HG03064 (cell line): ENCODE measurements at regions not wholly inside any gene's neighbourhood (a gene's known extent, or its start where the extent isn't known, plus 50 kb on each side); places are given as distances from the start of the nearest gene placed in this dataset.

Experiments
- ATAC-seq: cut with Tn5 transposase; IDR thresholded peaks from one replicate; pipeline ENCODE4 v1.9.1; 2021; ENCODE audit warnings: low read depth; ENCODE audit not compliant: unreplicated experiment

DNA sequence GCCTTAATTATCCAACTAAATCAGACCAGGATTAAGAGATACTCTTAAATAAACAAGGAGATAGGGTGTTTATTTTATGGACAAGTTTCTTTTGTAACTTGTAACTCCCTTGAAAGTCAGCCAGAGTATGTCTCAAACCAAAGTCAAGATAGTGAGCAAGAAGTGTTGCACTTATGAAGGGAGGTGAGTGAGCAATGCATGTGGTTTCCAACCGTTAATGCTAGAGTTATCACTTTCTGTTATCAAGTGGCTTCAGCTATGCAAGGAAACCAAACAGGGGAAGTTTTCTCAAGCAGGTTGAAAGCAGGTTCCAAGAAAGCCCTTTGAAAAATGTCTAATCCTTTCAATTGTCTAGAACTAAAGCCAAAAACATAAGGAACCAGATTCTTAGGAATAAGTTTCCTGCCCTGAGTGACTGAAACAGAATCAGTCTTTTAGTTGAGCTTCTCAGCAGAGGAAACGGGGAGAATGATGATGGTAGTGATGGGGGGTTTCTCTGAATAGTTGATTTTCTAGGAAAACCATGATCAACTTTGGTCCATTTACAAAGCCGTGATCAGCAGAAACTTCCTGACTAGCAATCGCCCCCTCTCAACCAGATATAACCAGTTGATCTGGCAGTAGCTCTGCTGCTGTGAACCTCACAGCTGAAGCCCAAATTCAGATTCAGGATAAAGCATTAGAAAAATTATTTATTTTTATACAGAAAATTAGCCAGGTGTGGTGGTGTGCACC lies 128.4 kb downstream of the DAD1 start:
- ATAC-seq, result no peak

DNA sequence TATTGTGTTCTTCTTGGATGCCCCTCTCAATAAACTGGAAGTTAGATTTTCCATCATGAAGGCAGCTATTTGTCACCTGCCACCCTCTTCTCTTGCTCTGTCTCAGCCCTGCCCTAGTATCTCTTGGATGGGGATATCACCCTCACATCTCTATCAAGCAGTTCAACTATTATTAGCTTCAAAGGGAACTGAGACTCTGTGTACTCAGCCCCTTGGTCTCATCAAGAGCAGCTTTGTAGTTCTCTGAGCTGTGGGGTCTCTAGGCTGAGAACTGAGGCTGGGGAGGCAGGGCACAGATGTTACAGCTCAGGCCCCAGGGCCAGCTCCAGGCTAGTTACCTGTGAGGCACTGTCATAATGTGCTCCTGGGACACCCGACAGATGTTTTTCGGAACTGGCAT lies 130.3 kb downstream of the DAD1 start:
- no peak for ATAC-seq

DNA sequence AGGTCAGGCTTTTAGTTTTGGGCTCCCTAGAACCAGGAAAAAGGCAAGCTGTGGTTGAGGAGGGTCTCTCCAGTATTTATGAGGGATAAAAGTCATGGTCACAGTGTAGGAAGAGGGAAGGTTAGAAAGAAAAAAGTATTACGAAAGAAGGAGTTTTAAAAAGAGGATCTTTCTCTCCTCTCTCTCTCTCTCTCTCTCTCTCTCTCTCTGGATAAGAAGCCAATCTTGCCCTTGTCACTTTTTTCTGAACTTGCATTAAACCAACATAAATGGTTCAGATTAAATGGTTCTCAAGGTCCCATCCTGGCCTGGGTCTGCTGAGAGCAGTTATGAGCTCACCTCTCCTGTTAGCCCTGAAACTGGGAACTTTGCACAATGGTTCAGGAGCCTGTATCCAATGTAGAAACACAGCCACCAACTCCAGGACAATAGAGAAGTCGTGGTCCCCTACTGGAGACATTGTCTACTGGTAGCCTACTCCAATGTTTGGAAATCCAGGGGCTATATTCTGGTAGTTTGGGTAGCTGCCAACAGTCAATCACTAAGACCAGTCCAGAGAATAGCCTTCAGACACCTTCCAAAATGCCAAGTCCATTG lies 131.9 kb downstream of the DAD1 start:
- no peak for ATAC-seq

DNA sequence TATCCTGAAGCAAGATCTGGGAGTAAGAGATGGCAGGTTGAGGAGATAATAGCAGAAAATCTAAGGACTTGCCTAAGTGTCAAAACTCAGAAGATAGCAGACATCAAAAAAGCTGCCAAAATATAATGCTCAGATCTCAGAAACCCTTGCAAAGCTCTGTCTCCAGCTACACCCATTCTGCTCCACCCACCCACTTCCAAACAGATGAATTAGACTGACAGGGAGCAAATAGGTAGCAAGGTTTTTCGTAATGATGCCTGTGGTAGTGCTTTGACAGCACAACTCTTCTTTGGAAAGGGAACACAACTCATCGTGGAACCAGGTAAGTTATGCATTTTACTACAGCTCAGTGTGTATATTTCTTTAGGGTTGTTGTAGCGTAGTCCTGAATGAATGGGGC lies 132.6 kb downstream of the DAD1 start:
- no peak for ATAC-seq

DNA sequence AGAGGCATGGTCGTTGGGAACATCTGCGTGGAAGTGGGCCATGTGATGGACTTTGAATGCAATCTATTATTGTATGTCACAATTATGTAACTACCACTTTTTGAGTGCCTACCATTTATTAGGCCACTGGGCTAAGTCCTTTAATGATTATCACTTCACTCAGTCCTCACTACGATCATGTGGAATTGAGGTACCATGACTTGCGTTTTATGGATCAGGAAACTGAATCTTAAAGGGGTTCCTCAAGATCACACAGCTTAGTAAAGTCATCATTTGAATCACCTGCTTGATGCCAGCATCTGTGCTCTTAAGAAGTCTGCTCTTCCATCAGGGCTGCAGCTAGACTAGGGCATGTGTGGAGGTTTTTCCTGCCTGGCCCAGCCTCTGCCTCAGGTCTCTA lies 136.7 kb downstream of the DAD1 start:
- no peak for ATAC-seq

DNA sequence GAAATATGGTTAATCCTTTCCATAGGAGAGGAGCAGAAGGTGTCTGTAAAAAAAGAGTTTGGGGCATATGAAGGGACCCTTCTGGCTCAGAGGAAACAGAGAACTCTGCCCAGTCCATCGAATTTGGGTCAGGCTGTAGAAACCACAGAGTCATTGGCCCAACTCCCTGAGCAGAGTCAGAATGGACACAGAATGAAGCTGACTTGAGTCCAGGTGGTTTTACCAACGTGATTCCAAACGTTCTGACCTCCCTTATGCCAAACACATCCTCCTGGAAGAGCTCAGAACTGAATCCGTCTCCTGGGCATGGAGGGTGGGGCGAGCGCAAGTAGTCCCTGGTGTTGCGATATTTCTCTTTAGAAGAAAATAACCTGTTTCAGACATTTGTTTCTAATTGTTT lies 138.8 kb downstream of the DAD1 start:
- no peak for ATAC-seq

DNA sequence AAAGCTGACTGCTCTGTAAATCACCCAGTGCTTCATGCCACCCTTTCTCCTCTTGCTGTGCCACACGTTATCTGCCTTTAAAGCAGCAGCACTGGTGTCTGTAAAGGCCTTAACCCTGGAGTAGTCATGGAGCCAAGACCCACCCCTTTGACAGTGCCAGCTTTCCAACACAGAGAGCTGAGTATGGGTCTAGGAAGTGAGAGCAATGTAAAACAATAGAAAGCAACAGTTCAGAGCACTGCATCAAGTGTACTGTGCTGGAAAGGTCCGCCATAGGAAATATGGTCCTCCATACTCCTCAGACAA lies 139.5 kb downstream of the DAD1 start:
- no peak for ATAC-seq

DNA sequence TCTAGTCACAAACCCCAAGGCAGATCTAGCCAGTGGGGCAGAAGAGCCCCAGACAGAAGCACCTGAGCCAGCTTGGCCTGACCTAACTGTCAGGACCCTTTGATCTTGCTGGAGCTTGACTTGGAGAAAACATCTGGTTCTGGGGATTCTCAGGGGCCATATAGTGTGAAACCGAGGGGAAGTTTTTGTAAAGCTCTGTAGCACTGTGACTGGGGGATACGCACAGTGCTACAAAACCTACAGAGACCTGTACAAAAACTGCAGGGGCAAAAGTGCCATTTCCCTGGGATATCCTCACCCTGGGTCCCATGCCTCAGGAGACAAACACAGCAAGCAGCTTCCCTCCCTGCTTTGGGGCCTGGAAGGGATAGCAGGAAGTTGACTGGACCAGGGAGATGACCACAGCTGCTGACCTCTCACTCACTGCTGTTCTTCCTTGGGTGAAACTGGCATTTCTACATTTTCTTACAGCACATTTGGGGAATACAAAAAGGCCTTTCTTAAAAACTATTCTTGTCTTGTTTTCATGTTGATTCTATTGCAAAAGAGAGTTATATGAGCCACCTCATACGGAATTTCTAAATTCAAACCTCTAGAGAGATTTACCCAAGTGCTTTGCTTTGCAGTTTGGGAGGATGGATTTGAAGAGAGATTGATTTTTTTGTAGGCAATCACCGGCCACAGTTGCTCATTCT lies 140.0 kb downstream of the DAD1 start:
- peak; percentile 37 for ATAC-seq

DNA sequence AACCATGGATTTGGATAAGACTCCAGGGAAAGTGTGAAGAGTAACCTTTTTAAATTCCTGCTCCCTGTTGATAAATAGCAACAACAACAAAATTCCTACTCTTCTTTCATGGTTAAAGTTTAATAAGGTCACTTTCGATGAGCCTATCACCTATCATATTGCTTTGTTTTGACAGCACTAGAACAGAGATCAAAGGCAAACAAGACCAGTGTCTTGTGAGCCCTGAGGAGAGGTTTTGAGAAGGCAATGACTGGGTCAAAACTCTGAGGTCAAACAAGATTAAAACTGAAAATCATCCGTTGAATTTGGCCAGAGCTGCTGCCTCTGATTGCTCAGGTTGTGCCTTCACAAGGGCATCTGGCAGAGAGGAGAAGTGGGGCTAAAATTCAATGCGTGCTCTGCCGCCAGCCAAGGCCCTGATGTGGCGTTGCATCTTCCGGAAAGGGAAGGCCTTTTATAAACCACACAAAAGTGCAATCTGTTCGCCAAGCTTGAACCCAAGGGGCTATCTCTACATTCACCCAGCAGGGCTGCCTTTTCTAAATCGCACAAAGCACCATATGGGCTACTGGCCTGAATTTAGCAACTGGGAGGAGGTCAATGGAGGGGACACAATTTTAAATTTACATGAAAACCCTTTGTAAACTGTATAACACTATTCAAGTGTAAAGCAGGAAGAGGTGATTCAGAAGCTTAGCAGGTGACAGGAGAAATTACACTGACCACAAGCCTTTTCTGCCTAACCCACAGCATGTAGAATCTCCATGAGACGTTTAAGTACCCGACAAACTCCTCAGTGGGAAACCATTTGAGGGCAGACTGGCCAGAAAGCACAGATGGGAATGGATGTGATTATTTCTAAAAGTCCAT lies 140.8 kb downstream of the DAD1 start:
- ATAC-seq, result peak; percentile 70

DNA sequence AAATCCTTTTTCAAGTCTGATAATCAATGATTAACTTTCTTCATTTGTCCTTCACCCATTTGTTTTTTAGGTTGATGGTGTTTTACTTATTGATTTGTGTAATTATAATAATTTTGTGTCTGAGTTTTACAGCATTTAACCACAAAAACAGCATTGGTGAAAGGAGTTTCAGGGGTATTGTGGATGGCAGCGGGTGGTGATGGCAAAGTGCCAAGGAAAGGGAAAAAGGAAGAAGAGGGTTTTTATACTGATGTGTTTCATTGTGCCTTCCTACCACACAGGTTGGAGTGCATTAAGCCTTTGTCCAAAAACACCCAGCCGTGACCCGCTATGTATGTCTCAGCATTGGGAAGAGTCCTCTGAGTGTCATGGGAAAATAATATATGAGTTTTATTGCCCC lies 150.3 kb downstream of the DAD1 start:
- ATAC-seq, result no peak

DNA sequence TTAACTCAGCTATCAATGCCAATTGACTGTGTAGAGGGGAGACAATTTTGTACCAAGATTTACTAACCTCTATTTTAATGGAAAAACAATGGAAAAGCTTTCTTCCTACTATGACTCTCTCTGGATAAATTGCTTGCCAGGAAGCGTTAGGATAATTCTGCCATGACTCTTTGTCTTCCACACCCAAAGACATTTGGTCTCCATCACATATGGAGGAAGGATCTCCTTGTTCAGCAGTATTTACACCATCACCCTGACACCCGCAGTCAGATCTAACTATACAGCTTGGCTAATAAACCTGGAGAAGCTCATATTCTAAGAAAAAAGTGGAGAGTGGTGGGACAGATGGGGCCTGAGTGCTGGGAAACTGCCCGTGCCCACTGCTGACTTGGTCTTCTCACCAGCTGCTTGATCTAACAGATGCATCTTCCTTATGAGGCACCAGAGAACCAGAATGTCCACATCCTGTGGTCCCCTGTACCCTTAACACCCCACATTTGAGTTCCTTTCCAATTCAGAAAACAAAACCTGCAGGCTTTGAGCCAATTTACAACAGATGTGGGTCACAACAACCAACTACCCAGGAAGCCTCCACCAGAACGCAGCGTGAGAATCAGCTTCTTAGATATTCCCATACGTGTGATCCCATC lies 154.0 kb downstream of the DAD1 start:
- ATAC-seq, result no peak

DNA sequence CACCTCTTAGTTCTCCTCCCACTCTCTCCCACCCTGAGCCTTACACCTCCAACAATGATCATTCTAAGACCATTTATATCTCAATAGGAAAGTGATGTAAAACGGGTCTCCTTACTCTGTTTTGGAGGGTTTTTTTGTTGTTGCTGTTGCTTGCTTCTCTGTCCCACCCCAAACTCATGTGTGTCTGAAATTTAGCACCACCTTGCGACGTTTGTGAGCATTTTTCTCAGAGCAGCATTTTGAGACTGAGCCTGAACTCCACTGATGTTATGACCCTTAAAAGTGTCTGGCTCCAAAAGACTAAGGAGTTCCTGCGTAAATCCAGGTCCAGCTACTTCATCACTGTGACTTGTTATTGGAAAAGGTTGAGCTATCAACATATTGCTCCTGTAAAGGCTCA lies 155.0 kb downstream of the DAD1 start:
- ATAC-seq, result no peak

DNA sequence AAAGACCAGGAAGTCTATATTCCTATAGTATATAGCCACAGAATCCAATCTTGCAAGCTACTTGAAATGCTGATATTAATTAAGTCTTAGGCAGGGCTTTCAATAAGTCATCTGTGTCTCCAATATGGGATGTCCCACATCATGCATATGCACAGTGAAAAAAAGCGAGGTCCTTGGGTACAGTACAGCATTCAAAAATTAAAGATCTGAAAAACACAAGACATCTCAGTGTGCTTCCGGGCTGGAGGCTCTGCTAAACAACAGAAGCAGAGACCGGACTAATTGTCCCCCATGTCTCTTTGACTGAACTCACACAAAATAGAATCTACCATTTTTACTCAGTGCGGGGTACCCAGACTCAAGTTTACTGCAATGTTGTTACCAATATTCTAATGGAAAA lies 156.0 kb downstream of the DAD1 start:
- ATAC-seq, result no peak

DNA sequence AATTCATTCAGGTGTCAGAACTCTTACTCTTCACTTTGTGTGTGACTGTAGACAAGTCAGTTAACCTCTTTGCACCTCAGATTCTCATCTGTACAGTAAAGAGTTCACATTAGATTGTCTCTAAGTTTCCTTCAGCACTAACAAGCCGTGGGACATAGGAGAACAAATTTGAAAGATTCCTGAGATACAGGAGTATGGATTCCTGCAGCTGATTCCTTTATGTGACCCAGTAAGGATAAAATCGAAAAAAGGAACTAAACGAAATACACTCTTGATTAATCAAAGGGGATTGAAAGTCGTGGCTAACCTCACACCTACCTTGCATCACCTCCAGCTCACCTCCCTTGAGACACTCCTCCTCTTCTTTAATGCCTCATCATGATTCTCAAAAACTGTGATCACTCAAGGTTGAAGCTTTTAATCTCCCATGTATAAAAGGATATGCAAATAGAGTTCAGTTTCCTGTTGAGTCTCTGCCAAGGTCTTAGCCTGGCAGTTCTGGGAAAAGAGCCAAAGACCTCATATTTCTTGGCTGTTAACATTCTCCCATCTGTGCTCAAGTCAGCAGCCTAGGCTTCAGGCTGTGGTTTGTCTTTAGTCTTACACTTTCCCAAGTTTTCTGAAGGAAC lies 156.6 kb downstream of the DAD1 start:
- ATAC-seq, result no peak

DNA sequence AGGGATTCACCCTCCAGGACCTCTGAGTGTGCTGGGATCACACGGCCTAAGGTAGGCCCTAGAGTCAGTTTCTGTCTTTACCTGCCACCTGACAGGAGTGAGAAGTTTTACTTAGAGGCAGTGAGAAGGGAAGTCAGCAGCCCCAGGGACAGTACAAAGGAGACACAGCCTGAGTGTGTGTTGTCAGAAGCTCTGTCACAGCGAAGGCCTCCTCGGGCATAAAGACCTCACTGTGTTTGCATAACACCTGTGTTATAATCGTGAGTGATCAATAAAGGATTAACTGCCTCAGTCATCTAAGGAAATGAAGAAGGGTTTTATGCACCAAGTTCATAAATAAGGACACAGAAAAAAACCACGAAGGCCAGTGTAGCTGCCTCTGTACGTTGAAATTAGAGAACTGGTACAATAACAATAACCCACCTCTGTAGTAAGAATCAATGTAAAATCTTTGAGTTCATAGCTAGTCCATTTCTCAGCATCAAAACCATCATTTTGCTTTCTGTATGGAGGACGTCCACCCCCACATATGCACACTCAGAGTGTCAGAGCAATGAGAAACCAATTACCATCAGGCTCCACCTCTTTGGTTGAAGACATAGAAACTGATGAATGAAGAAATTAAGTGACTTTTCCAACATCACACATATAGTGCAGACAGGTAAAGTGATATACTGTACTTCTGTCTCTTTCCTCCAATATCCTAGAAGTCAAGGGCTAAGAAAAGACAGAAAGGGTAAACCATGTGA lies 159.3 kb downstream of the DAD1 start:
- no peak for ATAC-seq

DNA sequence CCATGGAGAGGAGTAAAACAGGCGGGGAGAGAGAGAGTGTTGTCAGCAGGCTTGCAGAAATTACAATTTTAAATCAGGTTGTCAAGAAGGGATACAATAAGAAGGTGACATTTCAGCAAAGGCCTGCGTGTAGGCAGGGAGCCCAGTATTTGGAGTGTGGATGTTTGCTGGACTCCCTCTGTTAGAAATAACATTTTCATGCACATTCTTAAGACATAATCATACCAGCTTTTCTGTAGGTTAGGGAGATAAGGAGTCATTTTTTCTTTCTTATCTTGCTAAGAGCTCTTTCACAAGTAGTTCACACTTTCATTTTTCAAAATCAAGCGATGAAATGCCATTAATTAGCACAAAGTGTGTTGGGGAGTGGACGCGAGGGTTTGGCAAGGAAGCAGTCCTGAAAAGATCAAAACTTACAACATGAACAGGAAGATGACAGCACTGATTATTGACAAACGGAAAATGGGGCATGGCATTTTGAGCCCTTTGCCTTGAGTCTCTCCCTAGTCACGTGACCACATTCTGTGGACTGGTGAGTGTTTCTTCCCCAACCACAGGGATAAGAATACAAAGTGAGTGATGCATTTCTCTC lies 160.2 kb downstream of the DAD1 start:
- ATAC-seq, result no peak

DNA sequence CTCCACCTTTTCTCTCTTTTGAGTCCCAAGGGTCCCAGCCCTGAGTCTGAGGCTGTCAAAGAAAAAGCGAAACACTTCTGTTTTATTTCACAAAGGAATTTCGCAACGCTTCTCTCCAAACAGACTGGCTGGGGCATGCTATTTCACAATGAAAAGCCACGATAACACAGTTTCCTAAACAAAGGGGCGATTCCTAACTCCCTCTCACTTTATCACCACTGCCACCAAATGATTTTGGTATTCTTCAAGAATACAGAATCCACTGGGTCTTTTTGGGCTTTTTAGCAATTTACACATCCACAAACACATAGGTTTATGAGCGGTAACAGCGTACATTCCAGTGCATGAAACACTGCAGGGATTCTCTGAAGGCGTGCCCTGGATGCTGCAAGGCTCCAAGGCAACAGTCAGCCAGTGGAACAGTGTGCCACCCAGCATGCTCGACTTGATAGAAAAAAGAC lies 161.2 kb downstream of the DAD1 start:
- no peak for ATAC-seq

DNA sequence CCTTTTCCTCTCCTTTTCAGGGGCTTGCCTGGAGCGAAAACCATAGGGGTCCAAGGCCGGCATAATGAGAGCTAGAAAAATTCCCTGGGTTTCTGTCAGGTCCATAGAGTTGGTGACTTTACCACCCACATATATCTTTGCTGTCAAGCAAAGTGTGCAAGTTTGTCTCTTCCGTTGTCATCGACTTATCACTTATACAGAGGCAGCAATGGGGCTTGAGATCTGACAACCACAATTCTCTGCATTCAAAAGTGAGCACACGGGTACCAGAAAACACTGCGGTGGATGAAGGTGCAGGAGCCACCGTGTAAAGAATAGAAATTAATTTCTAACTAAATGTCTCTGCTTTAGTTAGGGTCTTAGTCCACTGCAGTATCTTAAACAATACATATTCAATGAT lies 162.3 kb downstream of the DAD1 start:
- no peak for ATAC-seq

DNA sequence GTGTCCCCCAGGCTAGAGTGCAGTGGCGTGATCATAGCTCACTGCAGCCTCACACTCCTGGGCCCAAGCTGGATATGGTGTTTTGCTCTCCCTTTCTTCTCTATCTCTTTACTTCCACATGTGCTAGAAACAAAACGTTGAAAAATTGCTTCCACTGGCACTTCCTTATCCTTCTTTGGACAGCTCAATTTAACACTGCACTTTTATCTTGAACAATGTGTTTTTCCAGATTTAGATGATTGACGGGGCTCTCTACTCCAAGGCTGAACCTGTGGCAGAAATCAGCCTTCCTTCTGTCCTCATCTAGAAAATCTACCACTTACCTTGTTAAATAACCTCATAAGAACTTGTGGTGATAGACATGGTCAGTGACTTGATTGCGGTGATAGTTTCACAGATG lies 165.1 kb downstream of the DAD1 start:
- ATAC-seq, result no peak
